Adrenal gland (tissue), 9 donors: ENCODE measurements at regions not wholly inside any gene's neighbourhood (a gene's known extent, or its start where the extent isn't known, plus 50 kb on each side); places are given as distances from the start of the nearest gene placed in this dataset.

Experiments used
- DNase-seq, 7 donors: peaks; one replicate each; pipeline ENCODE4 v3.0.0-alpha.2; 2019 to 2020
- H3K27ac ChIP-seq, 5 donors: fragments of 200-600 bp; sonication (generic) in 4 of 5; 1 replicate in 3 of 5; 2 replicates in 2 of 5; pipeline versions ENCODE4 v1.5.1 to v1.8.0; 2016 to 2020; ENCODE audit warnings: mild to moderate bottlenecking in 1 of 5
- H3K27me3 ChIP-seq: fragments of 200-600 bp; 2 replicates; pipeline ENCODE4 v1.8.0; 2021
- H3K36me3 ChIP-seq, 2 donors: fragments of 200-600 bp; replicated peaks in 1 of 2; 1 replicate in 1 of 2; 2 replicates in 1 of 2; pipeline versions ENCODE4 v1.5.1 to v1.8.0; 2018 to 2022
- H3K4me1 ChIP-seq, 2 donors: fragments of 200-600 bp; replicated peaks in 1 of 2; 1 replicate in 1 of 2; 2 replicates in 1 of 2; pipeline versions ENCODE4 v1.5.1 to v1.8.0; 2018 to 2021
- H3K4me3 ChIP-seq, 4 donors: fragments of 200-600 bp; sonication (generic) in 3 of 4; one replicate each; pipeline ENCODE4 v1.5.1; 2016 to 2018
- H3K9me3 ChIP-seq, 3 donors: fragments of 200-600 bp; sonication (generic) in 1 of 3; replicated peaks in 1 of 3; 1 replicate in 2 of 3; 2 replicates in 1 of 3; pipeline versions ENCODE4 v1.5.1 to v1.8.0; 2016 to 2021
- CTCF ChIP-seq, 6 experiments: fragments of 450-650 bp in 4 of 6; fragments of 200-600 bp in 2 of 6; sonication (generic) in 1 of 6; IDR thresholded peaks; 1 replicate in 5 of 6; 2 replicates in 1 of 6; pipeline versions ENCODE4 v1.5.1 to v1.8.0; 2016 to 2021; ENCODE audit warnings: antibody characterized with exemption in 6 of 6, mild to moderate bottlenecking in 2 of 6, moderate library complexity in 1 of 6
- POLR2A ChIP-seq, 2 donors: fragments of 450-650 bp; IDR thresholded peaks; one replicate each; pipeline ENCODE4 v1.6.1; 2017; ENCODE audit warnings: antibody characterized with exemption in 2 of 2, mild to moderate bottlenecking in 2 of 2, moderate library complexity in 1 of 2
- WGBS, 4 donors: extraction: QIAGEN DNeasy Blood & Tissue Kit in 2 of 4; methylation state at CpG; one replicate each; pipeline versions ENCODE4 v1.1.5 to v1.1.7; 2013 to 2017; 5-methylcytosine and 5-hydroxymethylcytosine counted together
- intact Hi-C, 2 donors: fragments of 100-400 bp; cut with DNase I; formaldehyde crosslinking; loops; one replicate each; pipeline versions ENCODE4 v1.14.1 to v1.15.0; 2022 to 2023
- donor health status: healthy with polysubstance abuse.
- donor health status: Bipolar disorder and iron deficiency.
- donor health status: DM: yes; HTN: yes; CAD: no.
- donor health status: DM: no; HTN: no; CAD: no.
- donor health status: DM: no; HTN: no; CAD: no.

- TF ChIP-seq POLR2A (IDR thresholded peaks at IDR 0.05), result no peak
- Histone ChIP-seq H3K4me1 (no peaks in the 10 kb centered on the region), H3K4me3 (no peak overlapping the region), H3K27ac (no peak overlapping the region), H3K9me3 (no peaks in the 10 kb centered on the region), H3K27me3 (no peaks in the 10 kb centered on the region), H3K36me3 (no peaks in the 10 kb centered on the region)
- no peak for DNase-seq
- WGBS, 4 donors, result 36 to 50% (median 43%) methylated on average over 1 of the region's 1 CpG
- intact Hi-C loops, result no loop called here
Measured at GRCh38 chr5:29387384-29387783, 1806.1 kb upstream of the CDH6 start.

- H3K36me3 ChIP-seq, result no peaks in the 10 kb centered on the region
- H3K4me3 ChIP-seq, result no peak overlapping the region
- no peaks in the 10 kb centered on the region for H3K9me3 ChIP-seq
- DNase-seq, result no peak
- H3K27me3 ChIP-seq, result no peaks in the 10 kb centered on the region
- intact Hi-C loops, result no loop called here
- no peak overlapping the region for H3K27ac ChIP-seq
- 76 to 84% (median 78%) methylated on average over 4 of the region's 4 CpGs for WGBS, 4 donors
- no peaks in the 10 kb centered on the region for H3K4me1 ChIP-seq
- TF ChIP-seq POLR2A (IDR thresholded peaks at IDR 0.05), result no peak
- TF ChIP-seq CTCF (IDR thresholded peaks at IDR 0.05), result no peak
Measured at GRCh38 chr5:29382780-29383179, 1810.7 kb upstream of the CDH6 start.

GRCh38 chr5:29380029-29380428 is 1813.5 kb upstream of the CDH6 start:
- no peaks in the 10 kb centered on the region for H3K36me3 ChIP-seq
- no peak overlapping the region for H3K27ac ChIP-seq
- H3K9me3 ChIP-seq, result no peaks in the 10 kb centered on the region
- TF ChIP-seq POLR2A (IDR thresholded peaks at IDR 0.05), result no peak
- no peak for TF ChIP-seq CTCF (IDR thresholded peaks at IDR 0.05)
- H3K4me3 ChIP-seq, result no peak overlapping the region
- intact Hi-C loops, result no loop called here
- no peaks in the 10 kb centered on the region for H3K4me1 ChIP-seq
- DNase-seq, result no peak
- 0 to 52% (median 23%) methylated on average over 1 of the region's 1 CpG for WGBS, 4 donors
- H3K27me3 ChIP-seq, result no peaks in the 10 kb centered on the region

GRCh38 chr5:29379619-29380018 is 1813.9 kb upstream of the CDH6 start:
- Histone ChIP-seq H3K27me3 (no peaks in the 10 kb centered on the region), H3K36me3 (no peaks in the 10 kb centered on the region), H3K9me3 (no peaks in the 10 kb centered on the region), H3K4me1 (no peaks in the 10 kb centered on the region), H3K27ac (no peak overlapping the region), H3K4me3 (no peak overlapping the region)
- WGBS, 4 donors, result 76 to 82% (median 80%) methylated on average over 5 of the region's 5 CpGs
- intact Hi-C loops, result no loop called here
- TF ChIP-seq CTCF (IDR thresholded peaks at IDR 0.05), result no peak
- TF ChIP-seq POLR2A (IDR thresholded peaks at IDR 0.05), result no peak
- no peak for DNase-seq

GRCh38 chr5:29378104-29378503 is 1815.4 kb upstream of the CDH6 start:
- TF ChIP-seq POLR2A (IDR thresholded peaks at IDR 0.05), result no peak
- no peak for TF ChIP-seq CTCF (IDR thresholded peaks at IDR 0.05)
- no peaks in the 10 kb centered on the region for H3K4me1 ChIP-seq
- no peaks in the 10 kb centered on the region for H3K9me3 ChIP-seq
- no peaks in the 10 kb centered on the region for H3K27me3 ChIP-seq
- H3K27ac ChIP-seq, result no peak overlapping the region
- no peak for DNase-seq
- H3K4me3 ChIP-seq, result no peak overlapping the region
- 64 to 71% (median 67%) methylated on average over 5 of the region's 5 CpGs for WGBS, 4 donors
- intact Hi-C loops, result no loop called here
- H3K36me3 ChIP-seq, result no peaks in the 10 kb centered on the region
